H1 (cell line): ENCODE measurements at regions not wholly inside any gene's neighbourhood (a gene's known extent, or its start where the extent isn't known, plus 50 kb on each side); places are given as distances from the start of the nearest gene placed in this dataset.

ENCODE experiments used
- CTCF ChIA-PET: fragments of 300-600 bp; sonication (Branson Sonifier 250); formaldehyde crosslinking; loops from one replicate; lab custom pipeline; 2021; ENCODE audit not compliant: partially characterized antibody; lab: Charles Lee
- POLR2A ChIA-PET: fragments of 300-600 bp; sonication (Branson Sonifier 250); formaldehyde crosslinking; loops from one replicate; lab custom pipeline; 2021; ENCODE audit warnings: inconsistent platforms; ENCODE audit not compliant: partially characterized antibody; lab: Charles Lee
- DNase-seq, 2 experiments: peaks; one replicate each; pipeline versions ENCODE4 v3.0.0 to v3.0.0-alpha.2; 2010 to 2022; ENCODE audit warnings: low spot score in 2 of 2, low read depth in 1 of 2, mixed read lengths in 1 of 2
- FAIRE-seq: peaks from 2 replicates; lab custom pipeline; 2011; peaks lifted over from hg19 to GRCh38; lab: Jason Lieb, UNC
- H2AFZ ChIP-seq: 2 replicates; pipeline ENCODE4 v1.8.1; 2012; ENCODE audit warnings: low read length, inconsistent platforms
- H2AK5ac ChIP-seq: 2 replicates; pipeline ENCODE4 v1.6.1; 2013; ENCODE audit warnings: low read depth, low read length
- H2BK120ac ChIP-seq: replicated peaks from 2 replicates; pipeline ENCODE3; 2013; ENCODE audit warnings: low read depth, low read length, inconsistent platforms
- H2BK12ac ChIP-seq: 2 replicates; pipeline ENCODE4 v1.6.1; 2013; ENCODE audit warnings: low read depth, low read length
- H2BK15ac ChIP-seq: 2 replicates; pipeline ENCODE4 v1.6.1; 2013; ENCODE audit warnings: low read length
- H2BK20ac ChIP-seq: 2 replicates; pipeline ENCODE4 v1.6.1; 2013; ENCODE audit warnings: low read length
- H2BK5ac ChIP-seq: 2 replicates; pipeline ENCODE4 v1.6.1; 2013; ENCODE audit warnings: low read depth, low read length
- H3K14ac ChIP-seq: 2 replicates; pipeline ENCODE4 v1.6.1; 2013; ENCODE audit warnings: inconsistent platforms; ENCODE audit not compliant: insufficient read length
- H3K18ac ChIP-seq: 2 replicates; pipeline ENCODE4 v1.6.1; 2013; ENCODE audit warnings: low read length; ENCODE audit errors: extremely low read depth
- H3K23ac ChIP-seq: 2 replicates; pipeline ENCODE4 v1.6.1; 2013; ENCODE audit warnings: inconsistent platforms; ENCODE audit not compliant: insufficient read length
- H3K23me2 ChIP-seq: 2 replicates; pipeline ENCODE4 v1.6.1; 2013; ENCODE audit warnings: low read depth, low read length
- H3K27ac ChIP-seq: 2 replicates; pipeline ENCODE4 v1.6.1; 2011; ENCODE audit warnings: low read depth, low read length, inconsistent platforms
- H3K27me3 ChIP-seq, 4 experiments: replicated peaks in 1 of 4; 1 replicate in 1 of 4; 2 replicates in 3 of 4; pipeline versions ENCODE4 v1.6.1 to v1.8.1; 2011 to 2013; ENCODE audit warnings: low read length in 3 of 4, mild to moderate bottlenecking in 3 of 4, inconsistent platforms in 2 of 4, mixed read lengths in 2 of 4, moderate library complexity in 1 of 4; ENCODE audit not compliant: control insufficient read depth in 3 of 4, insufficient read depth in 3 of 4; ENCODE audit errors: extremely low read depth in 1 of 4
- H3K36me3 ChIP-seq, 4 experiments: 2 replicates each; pipeline versions ENCODE4 v1.6.1 to v1.8.1; 2011 to 2013; ENCODE audit warnings: mild to moderate bottlenecking in 4 of 4, low read length in 3 of 4, moderate library complexity in 2 of 4, control low read depth in 1 of 4, inconsistent platforms in 1 of 4; ENCODE audit not compliant: insufficient read depth in 4 of 4, control insufficient read depth in 2 of 4
- H3K4ac ChIP-seq: replicated peaks from 2 replicates; pipeline ENCODE3; 2013; ENCODE audit warnings: low read length, low read depth, mixed read lengths, inconsistent platforms; ENCODE audit not compliant: insufficient read length
- H3K4me1 ChIP-seq, 4 experiments: replicated peaks in 1 of 4; 1 replicate in 1 of 4; 2 replicates in 3 of 4; pipeline versions ENCODE4 v1.6.1 to v1.8.1; 2011 to 2013; ENCODE audit warnings: low read length in 3 of 4, inconsistent platforms in 2 of 4, mixed read lengths in 1 of 4; ENCODE audit not compliant: insufficient read depth in 4 of 4, control insufficient read depth in 3 of 4
- H3K4me2 ChIP-seq, 2 experiments: 2 replicates each; pipeline versions ENCODE4 v1.6.1 to v1.8.1; 2011 to 2013; ENCODE audit warnings: low read depth in 2 of 2, low read length in 2 of 2, control low read depth in 1 of 2, inconsistent platforms in 1 of 2, mild to moderate bottlenecking in 1 of 2; ENCODE audit not compliant: insufficient read depth in 1 of 2
- H3K4me3 ChIP-seq, 4 experiments: fragments of 200-600, 300-600 bp in 1 of 4; sonication (generic), shearing (Covaris generic), sonication (Bioruptor Twin) in 1 of 4; 2 replicates each; pipeline versions ENCODE4 v1.5.1 to v1.8.1; 2011 to 2016; ENCODE audit warnings: low read length in 4 of 4, low read depth in 3 of 4, control low read depth in 2 of 4, inconsistent platforms in 2 of 4, mild to moderate bottlenecking in 2 of 4, mixed read lengths in 1 of 4, moderate library complexity in 1 of 4; ENCODE audit not compliant: insufficient read depth in 2 of 4; ENCODE audit errors: extremely low read depth in 1 of 4
- H3K56ac ChIP-seq: replicated peaks from 2 replicates; pipeline ENCODE3; 2013; ENCODE audit warnings: low read depth, mild to moderate bottlenecking, mixed read lengths, low read length, inconsistent platforms; ENCODE audit not compliant: insufficient read length
- H3K79me1 ChIP-seq: 2 replicates; pipeline ENCODE4 v1.6.1; 2013; ENCODE audit warnings: low read depth, low read length, control low read depth
- H3K79me2 ChIP-seq, 2 experiments: 2 replicates each; pipeline versions ENCODE4 v1.6.1 to v1.8.1; 2012 to 2013; ENCODE audit warnings: low read length in 2 of 2, mild to moderate bottlenecking in 2 of 2, inconsistent platforms in 1 of 2; ENCODE audit not compliant: insufficient read depth in 2 of 2, control insufficient read depth in 1 of 2
- H3K9ac ChIP-seq, 4 experiments: replicated peaks in 1 of 4; 1 replicate in 1 of 4; 2 replicates in 3 of 4; pipeline versions ENCODE4 v1.6.1 to v1.8.1; 2011 to 2013; ENCODE audit warnings: low read depth in 3 of 4, low read length in 3 of 4, control low read depth in 2 of 4, mild to moderate bottlenecking in 2 of 4, moderate library complexity in 2 of 4, inconsistent platforms in 1 of 4; ENCODE audit errors: extremely low read depth in 1 of 4
- H3K9me3 ChIP-seq, 2 experiments: 2 replicates each; pipeline versions ENCODE4 v1.6.1 to v1.8.1; 2012 to 2013; ENCODE audit warnings: mild to moderate bottlenecking in 2 of 2, moderate library complexity in 2 of 2, control low read depth in 1 of 2, inconsistent platforms in 1 of 2, low read depth in 1 of 2, low read length in 1 of 2, mixed read lengths in 1 of 2; ENCODE audit not compliant: insufficient read depth in 2 of 2
- H4K20me1 ChIP-seq, 2 experiments: replicated peaks in 1 of 2; 2 replicates each; pipeline versions ENCODE3 to v1.8.1; 2011 to 2013; ENCODE audit warnings: inconsistent platforms in 2 of 2, low read length in 2 of 2, mild to moderate bottlenecking in 1 of 2; ENCODE audit not compliant: insufficient read depth in 2 of 2, control insufficient read depth in 1 of 2
- H4K5ac ChIP-seq: 2 replicates; pipeline ENCODE4 v1.6.1; 2013; ENCODE audit warnings: low read length, low read depth, mixed read lengths, inconsistent platforms; ENCODE audit not compliant: insufficient read length
- H4K8ac ChIP-seq: 2 replicates; pipeline ENCODE4 v1.8.0; 2013; ENCODE audit warnings: mild to moderate bottlenecking, moderate library complexity, low read length, inconsistent platforms; ENCODE audit not compliant: insufficient read depth; ENCODE audit errors: extremely low read depth
- H4K91ac ChIP-seq: replicated peaks from 2 replicates; pipeline ENCODE3; 2013; ENCODE audit warnings: low read length, mixed read lengths, inconsistent platforms; ENCODE audit not compliant: insufficient read length
- SAP30 ChIP-seq: fragments of 300-600 bp; sonication (generic); IDR thresholded peaks from 2 replicates; pipeline ENCODE4 v1.7.1; 2012; ENCODE audit warnings: low read length, moderate library complexity, mild to moderate bottlenecking, inconsistent platforms; ENCODE audit not compliant: insufficient read depth, insufficient replicate concordance
- SIN3A ChIP-seq, 2 experiments: IDR thresholded peaks in 1 of 2; conservative IDR thresholded peaks in 1 of 2; 2 replicates each; pipeline ENCODE4 v1.6.1; 2011 to 2012; ENCODE audit warnings: low read length in 2 of 2, improper control_type of control experiment in 1 of 2, low read depth in 1 of 2, mild to moderate bottlenecking in 1 of 2
- WGBS, 2 experiments: shearing (Covaris generic) in 1 of 2; methylation state at CpG; one replicate each; pipeline versions ENCODE4 v1.1.6 to v1.1.7; 2013 to 2015; ENCODE audit warnings: low lambda C conversion rate in 2 of 2, mixed read lengths in 2 of 2, inconsistent platforms in 1 of 2, low coverage in 1 of 2, missing lambda C conversion rate in 1 of 2; ENCODE audit not compliant: insufficient replicate concordance in 2 of 2, insufficient coverage in 1 of 2, insufficient read length in 1 of 2; ENCODE audit errors: extremely low coverage in 1 of 2, missing lambda C conversion rate in 1 of 2; 5-methylcytosine and 5-hydroxymethylcytosine counted together

DNA sequence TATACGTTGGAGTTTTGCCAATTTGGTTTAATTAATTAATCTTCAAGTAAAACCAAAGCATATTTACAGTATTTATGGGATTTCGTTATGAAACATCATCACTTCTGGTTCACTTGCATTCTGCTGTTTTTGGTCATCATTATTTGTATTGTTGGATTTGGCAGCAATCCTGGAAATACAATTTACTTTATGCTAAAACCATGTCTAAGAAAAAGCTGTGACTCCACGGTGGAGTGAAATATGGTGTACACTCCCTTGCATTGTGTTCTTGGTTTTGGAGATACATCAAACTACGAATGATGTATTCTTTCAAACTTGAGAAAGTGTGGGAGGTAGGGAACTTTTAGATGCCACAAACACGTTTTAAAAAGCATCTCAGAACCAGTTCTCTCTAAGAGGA, 106.4 kb downstream of the CTAGE1 start:
- H3K79me1 ChIP-seq, result no peaks in the 10 kb centered on the region
- H3K4me2 ChIP-seq, result no peak overlapping the region
- H2BK15ac ChIP-seq, result no peak overlapping the region
- H2BK5ac ChIP-seq, result no peak overlapping the region
- no peak for TF ChIP-seq SAP30
- TF ChIP-seq SIN3A (conservative IDR thresholded peaks at IDR 0.05 in 1 of 2, IDR thresholded peaks at IDR 0.05 in 1 of 2; ENCODE audit: low read depth in 1 of 2, low read length in 2 of 2), result no peak
- ChIA-PET CTCF (interaction anchor here (1.0 kb wide), 1 partner anchor 13 kb away, joined by 4 read pairs; no protein-coding TSS in a partner anchor), POLR2A (no interaction called here)
- H3K4me1 ChIP-seq, result no peaks in the 10 kb centered on the region
- no peak overlapping the region for H3K14ac ChIP-seq
- H3K9ac ChIP-seq, result no peak overlapping the region
- DNase-seq (no peak), FAIRE-seq (no peak)
- no peak overlapping the region for H4K91ac ChIP-seq
- no peak overlapping the region for H2BK12ac ChIP-seq
- H3K23ac ChIP-seq, result no peak overlapping the region
- H3K79me2 ChIP-seq, result no peaks in the 10 kb centered on the region
- no peak overlapping the region for H3K4me3 ChIP-seq
- no peak overlapping the region for H3K56ac ChIP-seq
- no peak overlapping the region for H4K5ac ChIP-seq
- no peaks in the 10 kb centered on the region for H3K9me3 ChIP-seq
- no peak overlapping the region for H4K8ac ChIP-seq
- no peak overlapping the region for H2AK5ac ChIP-seq
- H2BK20ac ChIP-seq, result no peak overlapping the region
- H3K27me3 ChIP-seq, result no peaks in the 10 kb centered on the region; a peak in 1 of 7 replicates
- no peak overlapping the region for H3K18ac ChIP-seq
- no peak overlapping the region for H2BK120ac ChIP-seq
- H3K36me3 ChIP-seq, result no peaks in the 10 kb centered on the region
- H4K20me1 ChIP-seq, result no peaks in the 10 kb centered on the region
- no peak overlapping the region for H2AFZ ChIP-seq
- H3K27ac ChIP-seq, result no peak overlapping the region
- no peak overlapping the region for H3K4ac ChIP-seq
- H3K23me2 ChIP-seq, result no peaks in the 10 kb centered on the region; the same call in 1 of the 2 replicates
- WGBS, 2 experiments, result 80% methylated on average over 5 of the region's 5 CpGs; no CpG with 5 or more reads in 1 of the 2 experiments
